ENCODE measurements at regions not wholly inside any gene's neighbourhood (a gene's known extent, or its start where the extent isn't known, plus 50 kb on each side); places are given as distances from the start of the nearest gene placed in this dataset.

DNA sequence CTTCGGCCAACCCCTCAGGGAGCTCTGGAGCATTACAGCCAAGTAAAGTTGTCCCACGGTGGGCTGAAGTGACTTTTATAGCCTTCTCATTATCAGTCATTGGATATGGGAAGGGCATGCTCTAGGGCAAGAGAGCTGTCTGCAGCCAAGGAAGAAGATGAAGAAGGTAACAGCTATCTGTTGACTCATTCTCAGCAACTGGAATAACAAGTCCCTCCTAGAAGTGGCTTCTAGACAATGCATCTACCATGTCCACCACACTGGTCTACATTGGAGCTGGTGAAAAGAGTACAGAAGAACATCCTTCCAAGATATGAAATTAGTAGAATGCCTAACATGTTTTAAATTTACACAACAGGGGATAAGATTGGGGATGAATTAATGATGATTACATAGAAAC is 524.2 kb downstream of the ACTL7B start:
- ChIA-PET CTCF (no interaction called here), POLR2A (no interaction called here)
- ATAC-seq (replicated peaks in 1 of 4): no peak
- Histone ChIP-seq H3K36me3 (ENCODE audit: control insufficient read depth in 2 of 2, extremely low read depth in 1 of 2, insufficient read depth in 1 of 2, low read length in 1 of 2) (no peaks in the 10 kb centered on the region), H3K4me3 (ENCODE audit: control insufficient read depth in 1 of 2, extremely low read depth in 1 of 2, low read length in 1 of 2) (no peak overlapping the region), H3K9me3 (no peaks in the 10 kb centered on the region), H3K27me3 (replicated peaks in 1 of 2; ENCODE audit: control insufficient read depth in 2 of 2, extremely low read depth in 1 of 2, insufficient read depth in 2 of 2, low read length in 1 of 2) (no peaks in the 10 kb centered on the region), H3K4me1 (ENCODE audit: control insufficient read depth in 1 of 2, extremely low read depth in 1 of 2, insufficient read depth in 2 of 2, low read length in 2 of 2) (no peaks in the 10 kb centered on the region), H3K27ac (ENCODE audit: low read length) (no peak overlapping the region)
- Mint-ChIP-seq H3K4me1 (no peaks in the 10 kb centered on the region), H3K4me3 (no peak overlapping the region), H3K27me3 (no peaks in the 10 kb centered on the region), H3K36me3 (no peaks in the 10 kb centered on the region), H3K27ac (no peak overlapping the region), H3K9me3 (peaks cover 15 to 31% (median 17%) of the 10 kb centered on the region in 3 donors)
- whole genome bisulfite sequencing (ENCODE audit: insufficient coverage): no CpG with 5 or more reads among the region's 2 CpGs
- no peak for DNase-seq

DNA sequence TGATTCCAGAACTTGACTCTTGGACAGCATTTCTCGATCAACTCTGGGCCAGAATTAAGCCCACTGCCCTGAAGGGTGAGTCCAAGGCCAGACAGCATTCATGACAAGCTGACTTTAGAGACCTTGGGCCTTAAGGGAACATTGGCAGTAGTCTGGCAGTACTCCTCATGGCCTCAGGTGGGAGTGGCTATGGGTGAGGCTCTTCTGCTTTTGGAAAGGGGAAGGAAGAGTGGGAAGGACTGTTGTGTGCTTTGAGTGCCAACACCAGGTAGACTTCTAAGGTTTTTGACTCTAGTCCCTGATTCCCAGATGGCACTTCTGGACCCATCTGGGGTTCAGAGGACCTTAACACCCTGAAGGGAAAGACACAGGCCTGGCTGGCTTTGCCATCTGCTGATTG is 530.4 kb downstream of the ACTL7B start:
- Mint-ChIP-seq H3K27ac (no peak overlapping the region), H3K27me3 (no peaks in the 10 kb centered on the region), H3K4me3 (no peak overlapping the region), H3K9me3 (peaks cover 19 to 30% (median 24%) of the 10 kb centered on the region in 3 donors), H3K4me1 (no peaks in the 10 kb centered on the region), H3K36me3 (no peaks in the 10 kb centered on the region)
- ChIA-PET CTCF (no interaction called here), POLR2A (no interaction called here)
- no peaks in the 10 kb centered on the region for H3K36me3 ChIP-seq (ENCODE audit: control insufficient read depth in 2 of 2, extremely low read depth in 1 of 2, insufficient read depth in 1 of 2, low read length in 1 of 2)
- H3K27ac ChIP-seq (ENCODE audit: low read length): no peak overlapping the region
- no peaks in the 10 kb centered on the region for H3K4me1 ChIP-seq (ENCODE audit: control insufficient read depth in 1 of 2, extremely low read depth in 1 of 2, insufficient read depth in 2 of 2, low read length in 2 of 2)
- no peak overlapping the region for H3K4me3 ChIP-seq (ENCODE audit: control insufficient read depth in 1 of 2, extremely low read depth in 1 of 2, low read length in 1 of 2)
- H3K9me3 ChIP-seq: no peaks in the 10 kb centered on the region
- H3K27me3 ChIP-seq (replicated peaks in 1 of 2; ENCODE audit: control insufficient read depth in 2 of 2, extremely low read depth in 1 of 2, insufficient read depth in 2 of 2, low read length in 1 of 2): no peaks in the 10 kb centered on the region
- ATAC-seq (replicated peaks in 1 of 4) (no peak), DNase-seq (no peak)
- WGBS (ENCODE audit: insufficient coverage): 70% methylated on average over 1 of the region's 1 CpG

- no peak for ATAC-seq (replicated peaks in 1 of 4)
- H3K27me3 Mint-ChIP-seq: no peaks in the 10 kb centered on the region
- Histone ChIP-seq H3K4me1 (ENCODE audit: control insufficient read depth in 1 of 2, extremely low read depth in 1 of 2, insufficient read depth in 2 of 2, low read length in 2 of 2) (no peaks in the 10 kb centered on the region), H3K36me3 (ENCODE audit: control insufficient read depth in 2 of 2, extremely low read depth in 1 of 2, insufficient read depth in 1 of 2, low read length in 1 of 2) (no peaks in the 10 kb centered on the region), H3K27me3 (replicated peaks in 1 of 2; ENCODE audit: control insufficient read depth in 2 of 2, extremely low read depth in 1 of 2, insufficient read depth in 2 of 2, low read length in 1 of 2) (no peaks in the 10 kb centered on the region), H3K27ac (ENCODE audit: low read length) (no peak overlapping the region), H3K4me3 (ENCODE audit: control insufficient read depth in 1 of 2, extremely low read depth in 1 of 2, low read length in 1 of 2) (no peak overlapping the region), H3K9me3 (no peaks in the 10 kb centered on the region)
- H3K9me3 Mint-ChIP-seq: peaks cover 19 to 34% (median 20%) of the 10 kb centered on the region in 3 donors
- no peak overlapping the region for H3K4me3 Mint-ChIP-seq
- no peaks in the 10 kb centered on the region for H3K36me3 Mint-ChIP-seq
- POLR2A ChIA-PET: no interaction called here
- no peaks in the 10 kb centered on the region for H3K4me1 Mint-ChIP-seq
- no peak overlapping the region for H3K27ac Mint-ChIP-seq
- DNase-seq: no peak
- CTCF ChIA-PET: no interaction called here
- no CpG with 5 or more reads among the region's 3 CpGs for WGBS (ENCODE audit: insufficient coverage)
Observed at GRCh38 chr9:108323615-108324014, 532.2 kb downstream of the ACTL7B start.

- no peaks in the 10 kb centered on the region for H3K36me3 Mint-ChIP-seq
- Histone ChIP-seq H3K27ac (ENCODE audit: low read length) (no peak overlapping the region), H3K9me3 (no peaks in the 10 kb centered on the region), H3K4me1 (ENCODE audit: control insufficient read depth in 1 of 2, extremely low read depth in 1 of 2, insufficient read depth in 2 of 2, low read length in 2 of 2) (no peaks in the 10 kb centered on the region), H3K36me3 (ENCODE audit: control insufficient read depth in 2 of 2, extremely low read depth in 1 of 2, insufficient read depth in 1 of 2, low read length in 1 of 2) (no peaks in the 10 kb centered on the region), H3K4me3 (ENCODE audit: control insufficient read depth in 1 of 2, extremely low read depth in 1 of 2, low read length in 1 of 2) (no peak overlapping the region), H3K27me3 (replicated peaks in 1 of 2; ENCODE audit: control insufficient read depth in 2 of 2, extremely low read depth in 1 of 2, insufficient read depth in 2 of 2, low read length in 1 of 2) (no peaks in the 10 kb centered on the region)
- peaks cover 14 to 23% (median 15%) of the 10 kb centered on the region in 3 donors for H3K9me3 Mint-ChIP-seq
- ATAC-seq (replicated peaks in 1 of 4): no peak
- H3K4me3 Mint-ChIP-seq: no peak overlapping the region
- no peak overlapping the region for H3K27ac Mint-ChIP-seq
- H3K4me1 Mint-ChIP-seq: no peaks in the 10 kb centered on the region
- CTCF ChIA-PET: no interaction called here
- no peak for DNase-seq
- no peaks in the 10 kb centered on the region for H3K27me3 Mint-ChIP-seq
- no CpG with 5 or more reads among the region's 1 CpG for WGBS (ENCODE audit: insufficient coverage)
- POLR2A ChIA-PET: no interaction called here
Observed at GRCh38 chr9:108322326-108323098, 533.3 kb downstream of the ACTL7B start.

DNA sequence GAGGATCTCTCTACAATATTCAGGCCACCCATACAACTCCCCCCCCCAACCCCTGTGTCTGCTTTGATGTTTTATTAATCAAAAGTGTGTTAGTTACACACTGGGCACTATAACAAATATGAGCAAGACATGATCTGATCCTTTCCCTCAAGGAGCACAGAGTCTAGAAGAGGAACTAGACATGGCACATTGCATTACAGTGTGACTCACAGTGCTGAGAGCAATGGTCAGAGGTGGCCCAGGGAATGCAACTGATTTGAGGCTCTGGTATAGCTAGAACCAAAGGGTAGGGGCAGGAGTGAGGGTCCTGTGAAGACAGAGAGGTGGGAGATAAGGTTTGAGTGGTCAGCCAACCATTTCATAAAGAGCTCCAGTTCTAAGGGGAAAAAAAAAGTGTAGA is 539.2 kb downstream of the ACTL7B start:
- H3K4me1 Mint-ChIP-seq: no peaks in the 10 kb centered on the region
- peaks cover 0 to 10% (median 3%) of the 10 kb centered on the region in 3 donors for H3K9me3 Mint-ChIP-seq
- DNase-seq (no peak), ATAC-seq (replicated peaks in 1 of 4) (no peak)
- ChIA-PET CTCF (no interaction called here), POLR2A (no interaction called here)
- H3K27me3 Mint-ChIP-seq: no peaks in the 10 kb centered on the region
- no peak overlapping the region for H3K27ac ChIP-seq (ENCODE audit: low read length)
- H3K27me3 ChIP-seq (replicated peaks in 1 of 2; ENCODE audit: control insufficient read depth in 2 of 2, extremely low read depth in 1 of 2, insufficient read depth in 2 of 2, low read length in 1 of 2): no peaks in the 10 kb centered on the region
- no peak overlapping the region for H3K27ac Mint-ChIP-seq
- no peaks in the 10 kb centered on the region for H3K9me3 ChIP-seq
- H3K4me3 Mint-ChIP-seq: no peak overlapping the region
- no peaks in the 10 kb centered on the region for H3K36me3 Mint-ChIP-seq
- H3K4me3 ChIP-seq (ENCODE audit: control insufficient read depth in 1 of 2, extremely low read depth in 1 of 2, low read length in 1 of 2): no peak overlapping the region
- no peaks in the 10 kb centered on the region for H3K4me1 ChIP-seq (ENCODE audit: control insufficient read depth in 1 of 2, extremely low read depth in 1 of 2, insufficient read depth in 2 of 2, low read length in 2 of 2)
- no peaks in the 10 kb centered on the region for H3K36me3 ChIP-seq (ENCODE audit: control insufficient read depth in 2 of 2, extremely low read depth in 1 of 2, insufficient read depth in 1 of 2, low read length in 1 of 2)

DNA sequence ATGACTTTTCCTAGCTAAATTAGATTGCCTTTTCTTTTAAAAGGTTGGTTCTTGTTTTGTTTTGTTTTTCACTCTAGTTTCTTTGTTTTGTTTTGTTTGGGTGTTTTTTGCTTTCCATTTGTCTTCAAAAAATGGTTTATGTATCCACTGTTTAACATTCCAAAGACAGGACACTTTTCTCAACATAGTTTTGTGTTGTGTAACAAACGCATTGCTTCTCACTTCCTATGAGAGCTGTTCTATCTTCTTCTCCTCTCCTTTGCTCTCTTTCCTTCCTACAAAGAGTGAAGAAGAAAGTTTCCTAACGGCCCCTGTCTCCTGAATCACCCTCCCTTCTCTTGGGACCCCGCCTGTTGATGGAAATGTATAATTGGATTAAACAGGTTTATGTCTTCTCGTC is 539.7 kb downstream of the ACTL7B start:
- H3K27me3 Mint-ChIP-seq: no peaks in the 10 kb centered on the region
- Histone ChIP-seq H3K4me1 (ENCODE audit: control insufficient read depth in 1 of 2, extremely low read depth in 1 of 2, insufficient read depth in 2 of 2, low read length in 2 of 2) (no peaks in the 10 kb centered on the region), H3K36me3 (ENCODE audit: control insufficient read depth in 2 of 2, extremely low read depth in 1 of 2, insufficient read depth in 1 of 2, low read length in 1 of 2) (no peaks in the 10 kb centered on the region), H3K27me3 (replicated peaks in 1 of 2; ENCODE audit: control insufficient read depth in 2 of 2, extremely low read depth in 1 of 2, insufficient read depth in 2 of 2, low read length in 1 of 2) (no peaks in the 10 kb centered on the region), H3K9me3 (no peaks in the 10 kb centered on the region), H3K4me3 (ENCODE audit: control insufficient read depth in 1 of 2, extremely low read depth in 1 of 2, low read length in 1 of 2) (no peak overlapping the region), H3K27ac (ENCODE audit: low read length) (no peak overlapping the region)
- ATAC-seq (replicated peaks in 1 of 4): no peak
- no peak overlapping the region for H3K4me3 Mint-ChIP-seq
- no peaks in the 10 kb centered on the region for H3K4me1 Mint-ChIP-seq
- H3K9me3 Mint-ChIP-seq: peaks cover 0 to 10% (median 3%) of the 10 kb centered on the region in 3 donors
- no peaks in the 10 kb centered on the region for H3K36me3 Mint-ChIP-seq
- no CpG with 5 or more reads among the region's 4 CpGs for WGBS (ENCODE audit: insufficient coverage)
- CTCF ChIA-PET: no interaction called here
- DNase-seq: no peak
- H3K27ac Mint-ChIP-seq: no peak overlapping the region
- POLR2A ChIA-PET: no interaction called here

DNA sequence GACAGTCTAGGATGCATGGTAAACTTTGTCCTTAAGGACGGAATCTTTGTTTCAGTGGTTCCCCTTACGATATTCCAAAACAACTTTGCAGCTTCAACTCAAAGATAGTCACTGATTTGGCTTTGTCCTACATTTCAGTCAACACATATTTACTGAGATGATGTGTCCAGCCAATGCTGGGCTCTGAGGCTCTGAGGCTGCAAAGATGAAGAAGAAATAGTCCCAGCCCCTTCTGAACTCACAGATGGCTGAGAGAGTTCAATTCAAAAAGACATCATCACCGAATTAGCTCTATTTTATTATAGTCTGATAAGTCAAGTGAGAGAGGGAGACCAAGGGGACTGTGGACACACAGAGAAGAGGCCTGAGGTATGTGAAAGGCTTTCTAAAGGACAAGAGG is 544.0 kb downstream of the ACTL7B start:
- ATAC-seq (replicated peaks in 1 of 4): no peak
- CTCF ChIA-PET: interaction anchor here in 1 of 2 donors (0.6 kb wide), 1 partner anchor 90 kb away, joined by 3 read pairs; no protein-coding TSS in a partner anchor
- H3K4me3 Mint-ChIP-seq: no peak overlapping the region
- no peak overlapping the region for H3K27ac Mint-ChIP-seq
- 93% methylated on average over 2 of the region's 3 CpGs for WGBS (ENCODE audit: insufficient coverage)
- no peaks in the 10 kb centered on the region for H3K9me3 ChIP-seq
- H3K4me1 ChIP-seq (ENCODE audit: control insufficient read depth in 1 of 2, extremely low read depth in 1 of 2, insufficient read depth in 2 of 2, low read length in 2 of 2): no peaks in the 10 kb centered on the region
- H3K27ac ChIP-seq (ENCODE audit: low read length): no peak overlapping the region
- no peaks in the 10 kb centered on the region for H3K4me1 Mint-ChIP-seq
- no peaks in the 10 kb centered on the region for H3K36me3 Mint-ChIP-seq
- H3K27me3 ChIP-seq (replicated peaks in 1 of 2; ENCODE audit: control insufficient read depth in 2 of 2, extremely low read depth in 1 of 2, insufficient read depth in 2 of 2, low read length in 1 of 2): no peaks in the 10 kb centered on the region
- POLR2A ChIA-PET: no interaction called here
- no peak overlapping the region for H3K4me3 ChIP-seq (ENCODE audit: control insufficient read depth in 1 of 2, extremely low read depth in 1 of 2, low read length in 1 of 2)
- DNase-seq: no peak
- H3K27me3 Mint-ChIP-seq: no peaks in the 10 kb centered on the region
- no peaks in the 10 kb centered on the region for H3K36me3 ChIP-seq (ENCODE audit: control insufficient read depth in 2 of 2, extremely low read depth in 1 of 2, insufficient read depth in 1 of 2, low read length in 1 of 2)
- H3K9me3 Mint-ChIP-seq: peaks cover under 1 to 29% (median 10%) of the 10 kb centered on the region in 3 donors
